HT1080 (cell line): ENCODE measurements at regions not wholly inside any gene's neighbourhood (a gene's known extent, or its start where the extent isn't known, plus 50 kb on each side); places are given as distances from the start of the nearest gene placed in this dataset.

Source experiments
- DNase-seq: peaks from one replicate; pipeline ENCODE4 v3.0.0-alpha.2; 2015; ENCODE audit warnings: low read depth

DNA sequence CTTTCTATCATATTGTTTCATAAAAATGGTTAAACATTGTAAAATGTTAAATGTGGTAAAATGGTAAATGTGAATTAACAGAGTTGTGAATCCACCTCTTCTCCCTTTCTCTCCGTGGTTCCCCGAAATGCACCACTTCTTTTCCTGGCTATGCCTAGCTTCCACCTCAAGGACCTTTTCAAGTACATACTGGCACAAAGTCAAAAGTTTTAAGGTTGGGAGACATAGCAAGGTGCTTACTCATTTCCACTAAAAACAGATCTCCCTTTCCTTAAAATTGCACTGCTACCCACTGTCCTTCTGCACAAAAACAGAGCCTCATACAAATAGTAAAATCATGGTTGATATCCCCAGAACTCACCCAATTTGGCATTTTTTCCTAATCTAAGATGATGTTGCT lies 558.2 kb downstream of the SLITRK6 start:
- DNase-seq, result peak; percentile 80

DNA sequence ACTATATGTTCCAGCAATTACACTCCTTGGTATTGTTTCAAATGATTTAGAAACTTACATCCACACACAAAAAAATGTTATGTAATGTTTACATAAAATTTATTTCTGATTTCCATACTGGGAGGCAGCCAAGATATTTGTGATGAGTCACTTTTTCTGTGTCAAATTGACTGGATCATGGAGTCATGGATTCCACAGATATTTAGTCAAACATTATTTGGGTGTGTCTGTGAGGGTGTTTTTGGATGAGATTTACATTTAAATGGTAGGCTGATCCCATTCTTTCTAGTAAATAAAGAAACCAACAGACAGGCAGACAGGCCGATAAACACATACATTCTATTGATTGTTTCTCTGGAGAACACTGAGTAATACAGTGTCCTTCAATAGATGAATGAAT lies 562.8 kb downstream of the SLITRK6 start:
- DNase-seq, result peak; percentile 62

- no peak for DNase-seq
Measured at GRCh38 chr13:85230691-85231093, 568.5 kb downstream of the SLITRK6 start.

- no peak for DNase-seq
Measured at GRCh38 chr13:85228692-85229091, 570.5 kb downstream of the SLITRK6 start.

DNA sequence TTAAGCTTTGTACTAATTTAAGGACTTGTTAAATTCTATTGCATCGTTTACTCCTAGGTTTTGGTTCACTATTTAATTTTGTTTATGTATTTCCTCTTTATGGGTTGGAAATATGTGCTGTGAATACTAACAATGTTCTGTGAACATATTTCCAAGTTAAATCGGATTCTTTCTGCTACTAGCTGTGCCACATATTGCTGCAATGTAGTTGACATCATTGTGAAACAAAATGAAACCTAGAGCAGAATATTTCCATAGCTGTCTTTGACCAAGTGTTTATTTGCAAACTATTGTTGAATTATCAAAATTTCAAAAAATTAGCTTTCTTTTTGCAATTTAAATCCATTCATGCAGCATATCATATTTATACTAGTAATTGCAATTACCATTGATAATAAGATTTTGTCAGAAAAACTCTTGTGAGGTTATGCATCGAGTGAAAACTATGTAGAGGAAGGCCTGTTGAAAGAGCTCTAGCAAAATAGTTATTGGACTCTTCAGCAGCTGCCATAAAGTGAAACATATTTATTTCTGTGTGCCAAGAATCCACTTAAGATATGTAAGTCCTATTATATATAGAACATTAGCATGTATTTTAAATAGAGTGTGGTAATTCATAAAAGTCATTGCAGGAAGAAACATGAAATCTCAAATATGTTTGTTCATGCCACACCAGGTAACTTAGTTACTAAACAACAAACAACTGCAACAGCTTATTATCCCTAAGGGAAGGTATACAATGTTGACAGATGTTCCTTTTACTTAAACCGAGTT lies 575.1 kb downstream of the SLITRK6 start:
- no peak for DNase-seq

GRCh38 chr13:85216576-85216975 lies 582.6 kb downstream of the SLITRK6 start:
- no peak for DNase-seq

- no peak for DNase-seq
Measured at GRCh38 chr13:85212692-85213091, 586.5 kb downstream of the SLITRK6 start.

GRCh38 chr13:85204668-85205344 lies 594.4 kb downstream of the SLITRK6 start:
- DNase-seq, result no peak

GRCh38 chr13:85197431-85197830 lies 601.8 kb downstream of the SLITRK6 start:
- DNase-seq, result peak; percentile 45

DNA sequence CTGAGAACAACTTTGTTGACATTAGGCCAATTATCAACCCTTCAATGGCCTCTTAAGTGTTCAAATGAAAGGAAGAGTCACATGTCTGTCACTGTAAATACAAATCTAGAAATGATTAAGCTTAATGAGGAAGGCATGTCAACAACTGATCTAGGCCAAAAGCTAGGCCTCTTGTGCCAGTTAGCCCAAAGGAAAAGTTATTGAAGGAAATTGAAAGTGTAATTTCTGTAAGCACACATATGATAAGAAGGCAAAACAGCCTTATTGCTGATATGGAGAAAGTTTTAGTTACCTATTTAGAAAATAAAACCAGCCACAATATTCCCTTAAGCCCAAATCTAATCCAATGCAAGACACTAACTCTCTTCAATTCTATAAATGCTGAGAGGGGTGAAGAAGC lies 604.7 kb downstream of the SLITRK6 start:
- no peak for DNase-seq

DNA sequence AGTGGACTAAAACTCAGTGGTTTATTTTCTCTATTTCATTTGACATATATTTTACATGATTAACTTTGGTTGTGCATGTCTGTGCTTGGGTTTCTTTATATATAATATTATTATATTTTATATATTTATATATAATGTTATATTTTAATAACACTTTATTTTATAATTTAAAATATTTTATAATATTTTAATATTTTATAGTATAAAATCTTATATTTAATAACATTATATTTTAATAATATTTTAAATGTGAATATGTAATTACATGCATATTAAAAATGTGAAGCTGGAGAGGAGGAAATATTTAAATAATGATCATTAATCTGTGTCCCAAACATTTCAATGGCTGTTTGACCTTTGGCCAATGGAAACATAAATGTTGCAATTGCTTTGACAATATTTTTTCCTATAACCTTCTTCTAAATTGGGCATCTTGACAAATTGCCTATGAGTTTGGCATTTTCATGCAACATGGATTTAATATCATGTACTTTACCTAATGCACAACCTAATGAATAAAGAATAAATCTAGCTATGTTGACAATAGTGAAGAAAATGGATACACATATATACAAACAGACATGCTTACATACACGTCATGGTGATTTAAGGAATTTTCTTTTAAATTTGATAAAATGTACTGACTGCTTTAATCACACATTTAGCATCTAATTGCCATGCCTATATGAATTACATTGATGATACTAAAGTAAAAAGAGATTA lies 607.1 kb downstream of the SLITRK6 start:
- no peak for DNase-seq

DNA sequence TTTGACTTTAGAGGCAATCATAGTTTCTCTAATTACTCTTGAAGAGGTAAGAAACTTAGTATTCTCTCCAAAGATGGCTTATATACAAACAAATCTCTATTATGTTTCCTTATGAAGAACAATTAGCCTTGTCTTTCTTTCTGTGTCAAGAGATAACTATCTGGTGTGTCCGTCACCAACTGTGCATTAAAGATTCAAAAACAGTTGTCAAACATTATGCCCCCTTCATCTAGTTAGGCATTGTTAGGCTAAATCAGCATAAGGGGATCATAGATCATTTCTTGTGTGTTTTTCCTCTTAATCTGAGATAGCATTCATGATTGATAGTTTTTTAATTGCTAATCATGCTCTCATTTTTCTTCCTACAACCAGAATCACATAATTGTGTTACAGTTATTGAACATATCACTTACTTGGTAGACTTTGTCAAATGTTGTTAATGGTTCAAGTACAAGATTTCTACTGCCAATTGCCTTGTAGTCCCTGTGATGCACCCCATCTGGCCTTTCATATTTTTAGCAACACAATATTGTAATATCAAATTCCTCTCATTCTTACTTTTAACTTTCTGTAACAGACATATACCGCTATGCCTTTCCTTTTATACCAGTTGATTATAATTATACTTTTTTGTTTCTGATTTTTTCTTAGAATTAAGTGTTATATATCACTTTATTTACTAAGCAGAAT lies 612.7 kb downstream of the SLITRK6 start:
- DNase-seq, result no peak

GRCh38 chr13:85174291-85174690 lies 624.9 kb downstream of the SLITRK6 start:
- DNase-seq, result no peak

GRCh38 chr13:85170372-85170771 lies 628.8 kb downstream of the SLITRK6 start:
- no peak for DNase-seq

DNA sequence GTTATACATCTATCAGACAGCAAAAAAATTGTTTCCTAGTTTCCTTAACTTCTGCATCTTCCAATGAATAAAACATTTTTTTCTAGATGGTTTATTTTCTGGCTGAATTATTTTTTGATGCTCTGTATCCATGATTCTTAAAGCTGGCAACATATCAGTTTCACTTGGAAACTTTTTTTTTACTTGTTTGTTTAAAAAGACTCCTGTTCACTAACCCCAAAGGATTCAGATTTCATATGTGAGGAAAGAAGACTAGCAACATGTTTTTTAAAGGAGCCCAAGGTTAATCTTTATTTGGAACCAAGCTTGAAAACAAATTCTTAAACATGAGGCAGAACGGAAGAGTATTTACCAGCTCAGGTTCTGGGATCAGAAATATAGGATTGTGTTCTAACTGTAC lies 632.3 kb downstream of the SLITRK6 start:
- no peak for DNase-seq

DNA sequence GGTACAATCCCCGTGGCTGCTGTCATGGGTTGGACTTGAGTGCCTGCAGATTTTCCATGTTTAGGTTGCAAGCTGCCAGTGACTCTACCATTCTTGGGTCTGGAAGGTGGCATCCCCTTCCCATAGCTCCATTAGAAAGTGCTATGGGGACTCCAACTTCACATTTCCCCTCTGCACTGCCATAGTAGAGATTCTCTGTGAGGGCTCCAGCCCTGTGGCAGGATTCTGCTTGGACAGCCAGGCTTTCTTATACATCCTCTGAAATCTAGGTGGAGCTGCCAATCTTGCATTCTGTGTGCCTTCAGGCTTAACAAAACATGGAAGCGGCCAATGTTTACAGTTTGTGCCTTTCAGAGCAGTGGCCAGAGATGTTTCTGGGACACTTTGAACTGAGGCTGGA lies 636.2 kb downstream of the SLITRK6 start:
- no peak for DNase-seq

GRCh38 chr13:85148009-85148408 lies 651.2 kb downstream of the SLITRK6 start:
- peak; percentile 16 for DNase-seq

DNA sequence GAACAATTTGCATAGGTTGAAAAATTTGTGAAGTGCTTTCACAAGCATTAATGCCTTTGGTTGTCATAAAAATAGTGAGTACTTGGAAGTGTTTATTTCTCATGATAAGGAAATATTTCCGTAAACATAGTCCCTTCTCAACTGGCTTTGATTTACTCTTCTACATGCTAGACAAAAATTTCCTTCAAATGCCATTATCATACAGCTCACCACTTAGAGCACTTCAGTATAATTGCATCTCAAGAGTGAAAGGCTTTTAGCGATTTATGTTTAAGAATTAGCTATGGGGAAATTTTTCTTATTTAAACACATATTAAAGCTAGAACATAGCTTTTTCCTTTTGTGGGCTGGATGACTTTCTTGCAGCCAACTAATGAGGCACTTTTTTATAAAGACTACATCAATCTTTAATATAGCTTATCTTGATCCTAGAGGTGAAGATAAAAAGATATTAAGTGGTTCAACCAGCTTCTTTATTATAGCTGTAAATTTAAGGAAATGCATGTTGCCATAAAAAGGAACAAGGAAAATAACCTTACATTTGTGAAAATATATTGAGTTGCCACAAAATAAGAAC lies 656.8 kb downstream of the SLITRK6 start:
- DNase-seq, result no peak

GRCh38 chr13:85141401-85141800 lies 657.8 kb downstream of the SLITRK6 start:
- no peak for DNase-seq

GRCh38 chr13:85140192-85140591 lies 659.0 kb downstream of the SLITRK6 start:
- peak; percentile 59 for DNase-seq

DNA sequence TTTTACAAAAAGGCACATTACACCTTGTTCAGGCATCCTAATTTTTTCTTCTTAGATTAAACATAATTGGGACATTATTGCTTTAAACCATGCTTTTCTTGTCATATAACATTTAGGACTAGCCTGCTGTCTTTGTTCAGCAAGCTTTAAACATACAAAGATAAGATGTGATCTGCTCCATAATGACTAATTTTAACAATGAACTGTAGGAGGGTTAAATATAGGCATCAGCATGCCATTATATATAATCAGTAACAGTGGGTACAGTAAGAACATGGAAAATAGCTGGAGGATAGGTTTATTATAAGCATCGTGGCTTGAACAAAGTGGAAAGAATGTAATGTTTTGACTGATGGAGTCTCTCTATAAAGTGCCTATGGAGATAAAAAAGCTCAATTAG lies 661.7 kb downstream of the SLITRK6 start:
- no peak for DNase-seq
